ENCODE measurements at regions not wholly inside any gene's neighbourhood (a gene's known extent, or its start where the extent isn't known, plus 50 kb on each side); places are given as distances from the start of the nearest gene placed in this dataset.

GRCh38 chr21:28269173-28269572, 723.5 kb downstream of the LTN1 start:
- no peak for TF ChIP-seq CTCF (IDR thresholded peaks at IDR 0.05; ENCODE audit: low read depth, low read length, missing control alignments)
- in situ Hi-C loops (cut with HindIII; ENCODE audit: low pct_ligation_motif_present, low sequenced_read_pairs) = no loop called here

GRCh38 chr21:28268685-28269084, 724.0 kb downstream of the LTN1 start:
- H3K36me3 ChIP-seq (replicated peaks) = no peaks in the 10 kb centered on the region
- DNase-seq = no peak
- no peak overlapping the region for H3K27ac ChIP-seq
- no peaks in the 10 kb centered on the region for H3K27me3 ChIP-seq (replicated peaks)
- TF ChIP-seq CTCF (IDR thresholded peaks at IDR 0.05; ENCODE audit: low read depth, low read length, missing control alignments) = no peak
- in situ Hi-C loops (cut with HindIII; ENCODE audit: low pct_ligation_motif_present, low sequenced_read_pairs) = no loop called here
- no peak overlapping the region for H3K4me3 ChIP-seq (ENCODE audit: low read depth, low read length)

More at GRCh38 chr21:28269173-28269572, 723.5 kb downstream of the LTN1 start:
- Histone ChIP-seq H3K36me3 (replicated peaks) (no peaks in the 10 kb centered on the region), H3K27me3 (replicated peaks) (no peaks in the 10 kb centered on the region), H3K4me3 (ENCODE audit: low read depth, low read length) (no peak overlapping the region), H3K27ac (no peak overlapping the region)
- DNase-seq = no peak

GRCh38 chr21:28267449-28267848, 725.2 kb downstream of the LTN1 start:
- Histone ChIP-seq H3K27me3 (replicated peaks) (no peaks in the 10 kb centered on the region), H3K4me3 (ENCODE audit: low read depth, low read length) (no peak overlapping the region), H3K36me3 (replicated peaks) (no peaks in the 10 kb centered on the region), H3K27ac (no peak overlapping the region)
- no peak for TF ChIP-seq CTCF (IDR thresholded peaks at IDR 0.05; ENCODE audit: low read depth, low read length, missing control alignments)
- in situ Hi-C loops (cut with HindIII; ENCODE audit: low pct_ligation_motif_present, low sequenced_read_pairs) = no loop called here
- no peak for DNase-seq

GRCh38 chr21:28266061-28266460, 726.6 kb downstream of the LTN1 start:
- no peaks in the 10 kb centered on the region for H3K36me3 ChIP-seq (replicated peaks)
- in situ Hi-C loops (cut with HindIII; ENCODE audit: low pct_ligation_motif_present, low sequenced_read_pairs) = no loop called here
- H3K27me3 ChIP-seq (replicated peaks) = no peaks in the 10 kb centered on the region
- TF ChIP-seq CTCF (IDR thresholded peaks at IDR 0.05; ENCODE audit: low read depth, low read length, missing control alignments) = no peak
- H3K27ac ChIP-seq = no peak overlapping the region
- no peak for DNase-seq
- H3K4me3 ChIP-seq (ENCODE audit: low read depth, low read length) = no peak overlapping the region

- Histone ChIP-seq H3K36me3 (replicated peaks) (no peaks in the 10 kb centered on the region), H3K27me3 (replicated peaks) (no peaks in the 10 kb centered on the region), H3K4me3 (ENCODE audit: low read depth, low read length) (no peak overlapping the region), H3K27ac (no peak overlapping the region)
- in situ Hi-C loops (cut with HindIII; ENCODE audit: low pct_ligation_motif_present, low sequenced_read_pairs) = no loop called here
- no peak for TF ChIP-seq CTCF (IDR thresholded peaks at IDR 0.05; ENCODE audit: low read depth, low read length, missing control alignments)
- DNase-seq = no peak
Measured at GRCh38 chr21:28263974-28264373, 728.7 kb downstream of the LTN1 start.

GRCh38 chr21:28261298-28261697, 731.4 kb downstream of the LTN1 start:
- no peak overlapping the region for H3K27ac ChIP-seq
- TF ChIP-seq CTCF (IDR thresholded peaks at IDR 0.05; ENCODE audit: low read depth, low read length, missing control alignments) = no peak
- in situ Hi-C loops (cut with HindIII; ENCODE audit: low pct_ligation_motif_present, low sequenced_read_pairs) = no loop called here
- H3K4me3 ChIP-seq (ENCODE audit: low read depth, low read length) = no peak overlapping the region
- no peaks in the 10 kb centered on the region for H3K27me3 ChIP-seq (replicated peaks)
- DNase-seq = no peak
- no peaks in the 10 kb centered on the region for H3K36me3 ChIP-seq (replicated peaks)

Measured in brain microvascular endothelial cell (primary cell).